ENCODE measurements at regions not wholly inside any gene's neighbourhood (a gene's known extent, or its start where the extent isn't known, plus 50 kb on each side); places are given as distances from the start of the nearest gene placed in this dataset.
"Not testable (repeated sequence)": the region's sequence is repeated elsewhere in the genome, so short reads cannot be mapped to it uniquely, and the experiment has no call there.

GRCh38 chr2:194539425-194539824, 1117.6 kb upstream of the SLC39A10 start:
- H3K4me3 ChIP-seq (ENCODE audit: low read depth, low read length): no peak overlapping the region
- no peak for DNase-seq (ENCODE audit: low read depth)
- TF ChIP-seq CTCF (IDR thresholded peaks at IDR 0.05; ENCODE audit: insufficient read depth, low read depth, low read length): no peak

- H3K4me3 ChIP-seq (ENCODE audit: low read depth, low read length): no peak overlapping the region
- DNase-seq (ENCODE audit: low read depth): no peak
- no peak for TF ChIP-seq CTCF (IDR thresholded peaks at IDR 0.05; ENCODE audit: insufficient read depth, low read depth, low read length)
Observed at GRCh38 chr2:194526121-194526520, 1130.9 kb upstream of the SLC39A10 start.

- DNase-seq (ENCODE audit: low read depth): no peak
- no peak overlapping the region for H3K4me3 ChIP-seq (ENCODE audit: low read depth, low read length)
- TF ChIP-seq CTCF (IDR thresholded peaks at IDR 0.05; ENCODE audit: insufficient read depth, low read depth, low read length): no peak
Observed at GRCh38 chr2:194514281-194514680, 1142.7 kb upstream of the SLC39A10 start.

GRCh38 chr2:194511070-194511469, 1146.0 kb upstream of the SLC39A10 start:
- DNase-seq (ENCODE audit: low read depth); H3K4me3 ChIP-seq (ENCODE audit: low read depth, low read length): not testable (repeated sequence)

GRCh38 chr2:194504876-194505275, 1152.2 kb upstream of the SLC39A10 start:
- not testable (repeated sequence) for H3K4me3 ChIP-seq (ENCODE audit: low read depth, low read length); DNase-seq (ENCODE audit: low read depth)

GRCh38 chr2:194495046-194495445, 1162.0 kb upstream of the SLC39A10 start:
- TF ChIP-seq CTCF (IDR thresholded peaks at IDR 0.05; ENCODE audit: insufficient read depth, low read depth, low read length): no peak
- H3K4me3 ChIP-seq (ENCODE audit: low read depth, low read length): no peak overlapping the region
- DNase-seq (ENCODE audit: low read depth): no peak

GRCh38 chr2:194494401-194494800, 1162.6 kb upstream of the SLC39A10 start:
- DNase-seq (ENCODE audit: low read depth): no peak
- no peak overlapping the region for H3K4me3 ChIP-seq (ENCODE audit: low read depth, low read length)
- no peak for TF ChIP-seq CTCF (IDR thresholded peaks at IDR 0.05; ENCODE audit: insufficient read depth, low read depth, low read length)

- H3K4me3 ChIP-seq (ENCODE audit: low read depth, low read length): no peak overlapping the region
- no peak for DNase-seq (ENCODE audit: low read depth)
- TF ChIP-seq CTCF (IDR thresholded peaks at IDR 0.05; ENCODE audit: insufficient read depth, low read depth, low read length): no peak
Observed at GRCh38 chr2:194491409-194492115, 1165.5 kb upstream of the SLC39A10 start.

Measured in fibroblast of villous mesenchyme (primary cell).